Vagina (tissue), 2 donors: ENCODE measurements at regions not wholly inside any gene's neighbourhood (a gene's known extent, or its start where the extent isn't known, plus 50 kb on each side); places are given as distances from the start of the nearest gene placed in this dataset.

Source experiments
- DNase-seq, 2 donors: peaks; one replicate each; pipeline ENCODE4 v3.0.0-alpha.2; 2017; ENCODE audit errors: extremely low spot score in 2 of 2
- H3K27ac ChIP-seq: fragments of 200-600 bp; sonication (generic); one replicate; pipeline ENCODE4 v1.5.1; 2019
- H3K27me3 ChIP-seq: fragments of 200-600 bp; sonication (generic); one replicate; pipeline ENCODE4 v1.5.1; 2019
- H3K36me3 ChIP-seq, 2 donors: fragments of 200-600 bp; sonication (generic); one replicate each; pipeline ENCODE4 v1.5.1; 2017 to 2019
- H3K4me1 ChIP-seq: fragments of 200-600 bp; sonication (generic); one replicate; pipeline ENCODE4 v1.5.1; 2019
- H3K4me3 ChIP-seq, 2 donors: fragments of 200-600 bp; sonication (generic); 1 replicate in 1 of 2; 2 replicates in 1 of 2; pipeline ENCODE4 v1.5.1; 2016 to 2019
- H3K9me3 ChIP-seq: fragments of 200-600 bp; sonication (generic); one replicate; pipeline ENCODE4 v1.5.1; 2019
- CTCF ChIP-seq, 3 experiments: fragments of 450-650 bp in 2 of 3; fragments of 200-600 bp in 1 of 3; sonication (generic) in 1 of 3; IDR thresholded peaks; one replicate each; pipeline ENCODE4 v1.5.1; 2017 to 2019; ENCODE audit warnings: antibody characterized with exemption in 3 of 3, mild to moderate bottlenecking in 2 of 3, moderate library complexity in 2 of 3
- POLR2A ChIP-seq, 2 donors: fragments of 450-650 bp; IDR thresholded peaks; one replicate each; pipeline ENCODE4 v1.6.1; 2017; ENCODE audit warnings: antibody characterized with exemption in 2 of 2, mild to moderate bottlenecking in 2 of 2, moderate library complexity in 2 of 2
- POLR2AphosphoS5 ChIP-seq, 2 donors: sonication (generic); formaldehyde crosslinking; IDR thresholded peaks; one replicate each; pipeline ENCODE4 v1.9.0; 2017; ENCODE audit warnings: antibody characterized with exemption in 2 of 2, mild to moderate bottlenecking in 2 of 2, low read depth in 1 of 2; ENCODE audit not compliant: insufficient read depth in 1 of 2
- intact Hi-C: fragments of 100-400 bp; cut with DNase I; formaldehyde crosslinking; loops from one replicate; pipeline ENCODE4 v1.15.1; 2023

DNA sequence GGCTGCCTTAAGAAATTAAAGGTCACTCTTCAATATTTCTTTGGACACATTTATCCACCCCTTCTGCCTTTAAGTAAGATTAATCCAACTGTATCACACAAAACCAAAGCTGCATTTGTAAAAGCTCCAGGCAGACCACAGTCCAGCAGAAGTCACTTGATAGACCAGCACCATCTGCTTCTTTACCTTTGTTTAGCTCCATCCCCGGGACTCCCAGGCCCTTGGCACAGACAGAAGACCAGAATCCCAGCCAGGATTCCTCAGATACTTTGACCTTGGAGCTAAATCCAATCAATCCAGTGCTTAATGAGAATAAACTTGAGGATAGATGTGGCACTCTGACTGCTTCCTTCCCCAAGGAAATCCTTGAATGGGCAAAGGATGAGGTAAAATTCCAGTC is 333.1 kb upstream of the RASGEF1B start:
- H3K27me3 ChIP-seq = no peaks in the 10 kb centered on the region
- no peak for DNase-seq
- no peak overlapping the region for H3K4me3 ChIP-seq
- no peak overlapping the region for H3K27ac ChIP-seq
- no peaks in the 10 kb centered on the region for H3K9me3 ChIP-seq
- no peaks in the 10 kb centered on the region for H3K36me3 ChIP-seq
- no peak for TF ChIP-seq POLR2AphosphoS5 (IDR thresholded peaks at IDR 0.05; ENCODE audit: insufficient read depth in 1 of 2, low read depth in 1 of 2)
- intact Hi-C loops = no loop called here
- H3K4me1 ChIP-seq = no peaks in the 10 kb centered on the region

- DNase-seq = no peak
- intact Hi-C loops = no loop called here
- Histone ChIP-seq H3K36me3 (no peaks in the 10 kb centered on the region), H3K4me3 (no peak overlapping the region), H3K27ac (no peak overlapping the region), H3K4me1 (no peaks in the 10 kb centered on the region), H3K9me3 (no peaks in the 10 kb centered on the region), H3K27me3 (no peaks in the 10 kb centered on the region)
- TF ChIP-seq POLR2A (IDR thresholded peaks at IDR 0.05) (no peak), POLR2AphosphoS5 (IDR thresholded peaks at IDR 0.05; ENCODE audit: insufficient read depth in 1 of 2, low read depth in 1 of 2) (no peak), CTCF (IDR thresholded peaks at IDR 0.05) (no peak)
These were observed 330.7 kb upstream of the RASGEF1B start for GRCh38 chr4:81802285-81802846.

DNA sequence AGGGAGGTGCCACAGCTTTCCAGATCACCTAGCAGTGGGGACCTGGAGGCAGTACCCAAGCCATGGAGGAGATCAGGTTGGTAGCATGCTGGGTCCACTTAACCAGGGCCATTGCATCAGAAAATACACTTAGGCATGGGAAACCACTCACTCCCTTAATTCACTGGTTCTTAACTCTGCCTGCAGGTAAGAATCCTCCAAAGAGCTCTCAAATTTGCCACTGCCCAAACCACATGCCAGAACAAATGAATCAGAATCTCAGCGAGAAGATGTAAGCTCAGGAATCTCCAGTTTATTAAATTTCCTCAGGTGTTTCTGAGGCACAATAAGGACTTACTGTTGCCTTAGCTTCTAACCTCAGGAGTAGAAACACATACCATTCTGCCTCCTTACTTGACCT is 327.7 kb upstream of the RASGEF1B start:
- no peaks in the 10 kb centered on the region for H3K36me3 ChIP-seq
- no peak overlapping the region for H3K4me3 ChIP-seq
- intact Hi-C loops = no loop called here
- TF ChIP-seq POLR2AphosphoS5 (IDR thresholded peaks at IDR 0.05; ENCODE audit: insufficient read depth in 1 of 2, low read depth in 1 of 2) (no peak), POLR2A (IDR thresholded peaks at IDR 0.05) (no peak), CTCF (IDR thresholded peaks at IDR 0.05) (no peak)
- no peak for DNase-seq
- H3K27me3 ChIP-seq = no peaks in the 10 kb centered on the region
- no peaks in the 10 kb centered on the region for H3K4me1 ChIP-seq
- no peaks in the 10 kb centered on the region for H3K9me3 ChIP-seq
- H3K27ac ChIP-seq = no peak overlapping the region

DNA sequence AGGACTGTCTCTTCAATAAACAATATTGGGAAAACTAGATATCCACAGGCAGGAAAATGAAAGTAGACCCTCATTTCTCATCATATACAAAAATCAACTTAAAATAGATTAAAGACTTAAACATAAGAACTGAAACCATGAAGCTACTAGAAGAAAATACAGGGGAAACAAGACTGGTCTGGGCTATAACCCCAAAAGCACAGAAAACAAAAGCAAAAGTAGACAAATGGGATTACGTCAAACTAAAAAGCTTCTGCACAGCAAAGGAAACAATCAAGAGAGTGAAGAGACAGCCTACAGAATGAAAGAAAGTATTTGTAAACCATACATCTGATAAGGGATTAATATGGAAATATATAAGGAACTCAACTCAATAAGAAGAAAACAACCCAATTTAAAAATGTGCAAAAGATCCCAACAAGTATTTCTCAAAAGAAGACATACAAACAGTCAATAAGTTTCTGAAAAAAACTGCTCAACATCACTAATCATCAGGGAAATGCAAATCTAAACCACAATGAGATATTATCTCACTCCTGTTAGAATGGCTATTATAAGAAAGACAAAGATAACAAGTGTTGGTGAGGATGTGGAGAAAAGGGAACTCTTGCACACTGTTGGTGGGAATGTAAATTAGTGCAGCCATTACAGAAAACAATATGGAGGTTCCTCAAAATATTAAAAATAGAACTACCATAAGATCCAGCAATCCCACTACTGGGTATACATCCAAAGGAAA is 325.3 kb upstream of the RASGEF1B start:
- intact Hi-C loops = no loop called here
- H3K4me1 ChIP-seq = no peaks in the 10 kb centered on the region
- DNase-seq = no peak
- H3K4me3 ChIP-seq = no peak overlapping the region
- no peaks in the 10 kb centered on the region for H3K9me3 ChIP-seq
- no peaks in the 10 kb centered on the region for H3K27me3 ChIP-seq
- H3K27ac ChIP-seq = no peak overlapping the region
- TF ChIP-seq CTCF (IDR thresholded peaks at IDR 0.05) = no peak
- TF ChIP-seq POLR2A (IDR thresholded peaks at IDR 0.05) = no peak
- no peak for TF ChIP-seq POLR2AphosphoS5 (IDR thresholded peaks at IDR 0.05; ENCODE audit: insufficient read depth in 1 of 2, low read depth in 1 of 2)
- H3K36me3 ChIP-seq = no peaks in the 10 kb centered on the region

- Histone ChIP-seq H3K27ac (no peak overlapping the region), H3K9me3 (no peaks in the 10 kb centered on the region), H3K4me1 (no peaks in the 10 kb centered on the region), H3K4me3 (no peak overlapping the region), H3K27me3 (no peaks in the 10 kb centered on the region), H3K36me3 (no peaks in the 10 kb centered on the region)
- no peak for DNase-seq
- intact Hi-C loops = no loop called here
- no peak for TF ChIP-seq POLR2A (IDR thresholded peaks at IDR 0.05)
- TF ChIP-seq CTCF (IDR thresholded peaks at IDR 0.05) = no peak
- TF ChIP-seq POLR2AphosphoS5 (IDR thresholded peaks at IDR 0.05; ENCODE audit: insufficient read depth in 1 of 2, low read depth in 1 of 2) = no peak
These were observed 320.8 kb upstream of the RASGEF1B start for GRCh38 chr4:81792521-81792920.
